H1 (cell line): ENCODE measurements at regions not wholly inside any gene's neighbourhood (a gene's known extent, or its start where the extent isn't known, plus 50 kb on each side); places are given as distances from the start of the nearest gene placed in this dataset.

Experiments
- CTCF ChIA-PET: fragments of 300-600 bp; sonication (Branson Sonifier 250); formaldehyde crosslinking; loops from one replicate; lab custom pipeline; 2021; ENCODE audit not compliant: partially characterized antibody; lab: Charles Lee
- POLR2A ChIA-PET: fragments of 300-600 bp; sonication (Branson Sonifier 250); formaldehyde crosslinking; loops from one replicate; lab custom pipeline; 2021; ENCODE audit warnings: inconsistent platforms; ENCODE audit not compliant: partially characterized antibody; lab: Charles Lee
- DNase-seq, 2 experiments: peaks; one replicate each; pipeline versions ENCODE4 v3.0.0 to v3.0.0-alpha.2; 2010 to 2022; ENCODE audit warnings: low spot score in 2 of 2, low read depth in 1 of 2, mixed read lengths in 1 of 2
- FAIRE-seq: peaks from 2 replicates; lab custom pipeline; 2011; peaks lifted over from hg19 to GRCh38; lab: Jason Lieb, UNC
- H2AFZ ChIP-seq: 2 replicates; pipeline ENCODE4 v1.8.1; 2012; ENCODE audit warnings: low read length, inconsistent platforms
- H2AK5ac ChIP-seq: 2 replicates; pipeline ENCODE4 v1.6.1; 2013; ENCODE audit warnings: low read depth, low read length
- H2BK120ac ChIP-seq: replicated peaks from 2 replicates; pipeline ENCODE3; 2013; ENCODE audit warnings: low read depth, low read length, inconsistent platforms
- H2BK12ac ChIP-seq: 2 replicates; pipeline ENCODE4 v1.6.1; 2013; ENCODE audit warnings: low read depth, low read length
- H2BK15ac ChIP-seq: 2 replicates; pipeline ENCODE4 v1.6.1; 2013; ENCODE audit warnings: low read length
- H2BK20ac ChIP-seq: 2 replicates; pipeline ENCODE4 v1.6.1; 2013; ENCODE audit warnings: low read length
- H2BK5ac ChIP-seq: 2 replicates; pipeline ENCODE4 v1.6.1; 2013; ENCODE audit warnings: low read depth, low read length
- H3K14ac ChIP-seq: 2 replicates; pipeline ENCODE4 v1.6.1; 2013; ENCODE audit warnings: inconsistent platforms; ENCODE audit not compliant: insufficient read length
- H3K18ac ChIP-seq: 2 replicates; pipeline ENCODE4 v1.6.1; 2013; ENCODE audit warnings: low read length; ENCODE audit errors: extremely low read depth
- H3K23ac ChIP-seq: 2 replicates; pipeline ENCODE4 v1.6.1; 2013; ENCODE audit warnings: inconsistent platforms; ENCODE audit not compliant: insufficient read length
- H3K23me2 ChIP-seq: 2 replicates; pipeline ENCODE4 v1.6.1; 2013; ENCODE audit warnings: low read depth, low read length
- H3K27ac ChIP-seq: 2 replicates; pipeline ENCODE4 v1.6.1; 2011; ENCODE audit warnings: low read depth, low read length, inconsistent platforms
- H3K27me3 ChIP-seq, 4 experiments: replicated peaks in 1 of 4; 1 replicate in 1 of 4; 2 replicates in 3 of 4; pipeline versions ENCODE4 v1.6.1 to v1.8.1; 2011 to 2013; ENCODE audit warnings: low read length in 3 of 4, mild to moderate bottlenecking in 3 of 4, inconsistent platforms in 2 of 4, mixed read lengths in 2 of 4, moderate library complexity in 1 of 4; ENCODE audit not compliant: control insufficient read depth in 3 of 4, insufficient read depth in 3 of 4; ENCODE audit errors: extremely low read depth in 1 of 4
- H3K36me3 ChIP-seq, 4 experiments: 2 replicates each; pipeline versions ENCODE4 v1.6.1 to v1.8.1; 2011 to 2013; ENCODE audit warnings: mild to moderate bottlenecking in 4 of 4, low read length in 3 of 4, moderate library complexity in 2 of 4, control low read depth in 1 of 4, inconsistent platforms in 1 of 4; ENCODE audit not compliant: insufficient read depth in 4 of 4, control insufficient read depth in 2 of 4
- H3K4ac ChIP-seq: replicated peaks from 2 replicates; pipeline ENCODE3; 2013; ENCODE audit warnings: low read length, low read depth, mixed read lengths, inconsistent platforms; ENCODE audit not compliant: insufficient read length
- H3K4me1 ChIP-seq, 4 experiments: replicated peaks in 1 of 4; 1 replicate in 1 of 4; 2 replicates in 3 of 4; pipeline versions ENCODE4 v1.6.1 to v1.8.1; 2011 to 2013; ENCODE audit warnings: low read length in 3 of 4, inconsistent platforms in 2 of 4, mixed read lengths in 1 of 4; ENCODE audit not compliant: insufficient read depth in 4 of 4, control insufficient read depth in 3 of 4
- H3K4me2 ChIP-seq, 2 experiments: 2 replicates each; pipeline versions ENCODE4 v1.6.1 to v1.8.1; 2011 to 2013; ENCODE audit warnings: low read depth in 2 of 2, low read length in 2 of 2, control low read depth in 1 of 2, inconsistent platforms in 1 of 2, mild to moderate bottlenecking in 1 of 2; ENCODE audit not compliant: insufficient read depth in 1 of 2
- H3K4me3 ChIP-seq, 4 experiments: fragments of 200-600, 300-600 bp in 1 of 4; sonication (generic), shearing (Covaris generic), sonication (Bioruptor Twin) in 1 of 4; 2 replicates each; pipeline versions ENCODE4 v1.5.1 to v1.8.1; 2011 to 2016; ENCODE audit warnings: low read length in 4 of 4, low read depth in 3 of 4, control low read depth in 2 of 4, inconsistent platforms in 2 of 4, mild to moderate bottlenecking in 2 of 4, mixed read lengths in 1 of 4, moderate library complexity in 1 of 4; ENCODE audit not compliant: insufficient read depth in 2 of 4; ENCODE audit errors: extremely low read depth in 1 of 4
- H3K56ac ChIP-seq: replicated peaks from 2 replicates; pipeline ENCODE3; 2013; ENCODE audit warnings: low read depth, mild to moderate bottlenecking, mixed read lengths, low read length, inconsistent platforms; ENCODE audit not compliant: insufficient read length
- H3K79me1 ChIP-seq: 2 replicates; pipeline ENCODE4 v1.6.1; 2013; ENCODE audit warnings: low read depth, low read length, control low read depth
- H3K79me2 ChIP-seq, 2 experiments: 2 replicates each; pipeline versions ENCODE4 v1.6.1 to v1.8.1; 2012 to 2013; ENCODE audit warnings: low read length in 2 of 2, mild to moderate bottlenecking in 2 of 2, inconsistent platforms in 1 of 2; ENCODE audit not compliant: insufficient read depth in 2 of 2, control insufficient read depth in 1 of 2
- H3K9ac ChIP-seq, 4 experiments: replicated peaks in 1 of 4; 1 replicate in 1 of 4; 2 replicates in 3 of 4; pipeline versions ENCODE4 v1.6.1 to v1.8.1; 2011 to 2013; ENCODE audit warnings: low read depth in 3 of 4, low read length in 3 of 4, control low read depth in 2 of 4, mild to moderate bottlenecking in 2 of 4, moderate library complexity in 2 of 4, inconsistent platforms in 1 of 4; ENCODE audit errors: extremely low read depth in 1 of 4
- H3K9me3 ChIP-seq, 2 experiments: 2 replicates each; pipeline versions ENCODE4 v1.6.1 to v1.8.1; 2012 to 2013; ENCODE audit warnings: mild to moderate bottlenecking in 2 of 2, moderate library complexity in 2 of 2, control low read depth in 1 of 2, inconsistent platforms in 1 of 2, low read depth in 1 of 2, low read length in 1 of 2, mixed read lengths in 1 of 2; ENCODE audit not compliant: insufficient read depth in 2 of 2
- H4K20me1 ChIP-seq, 2 experiments: replicated peaks in 1 of 2; 2 replicates each; pipeline versions ENCODE3 to v1.8.1; 2011 to 2013; ENCODE audit warnings: inconsistent platforms in 2 of 2, low read length in 2 of 2, mild to moderate bottlenecking in 1 of 2; ENCODE audit not compliant: insufficient read depth in 2 of 2, control insufficient read depth in 1 of 2
- H4K5ac ChIP-seq: 2 replicates; pipeline ENCODE4 v1.6.1; 2013; ENCODE audit warnings: low read length, low read depth, mixed read lengths, inconsistent platforms; ENCODE audit not compliant: insufficient read length
- H4K8ac ChIP-seq: 2 replicates; pipeline ENCODE4 v1.8.0; 2013; ENCODE audit warnings: mild to moderate bottlenecking, moderate library complexity, low read length, inconsistent platforms; ENCODE audit not compliant: insufficient read depth; ENCODE audit errors: extremely low read depth
- H4K91ac ChIP-seq: replicated peaks from 2 replicates; pipeline ENCODE3; 2013; ENCODE audit warnings: low read length, mixed read lengths, inconsistent platforms; ENCODE audit not compliant: insufficient read length
- ASH2L ChIP-seq: fragments of 200-600, 300-600 bp; sonication (generic); IDR thresholded peaks from one replicate; pipeline ENCODE4 v1.7.1; 2017; ENCODE audit warnings: low read length
- CEBPB ChIP-seq: IDR thresholded peaks from 2 replicates; pipeline ENCODE4 v1.6.1; 2012; ENCODE audit warnings: low read depth, low read length
- EGR1 ChIP-seq: IDR thresholded peaks from 2 replicates; pipeline ENCODE4 v1.6.1; 2011; ENCODE audit warnings: low read depth, low read length, borderline replicate concordance
- JUN ChIP-seq: IDR thresholded peaks from 2 replicates; pipeline ENCODE4 v1.6.1; 2011; ENCODE audit warnings: low read depth, mild to moderate bottlenecking, improper control_type of control experiment, low read length
- JUND ChIP-seq: IDR thresholded peaks from 2 replicates; pipeline ENCODE4 v1.6.1; 2011; ENCODE audit warnings: mild to moderate bottlenecking, improper control_type of control experiment, low read length
- KDM4A ChIP-seq: IDR thresholded peaks from one replicate; pipeline ENCODE4 v1.7.1; 2012; ENCODE audit warnings: low read depth, mild to moderate bottlenecking, moderate library complexity, low read length, inconsistent platforms; ENCODE audit not compliant: severe bottlenecking
- PHF8 ChIP-seq: fragments of 200-600 bp; sonication (generic); conservative IDR thresholded peaks from 2 replicates; pipeline ENCODE4 v1.7.1; 2012; ENCODE audit warnings: low read depth, mild to moderate bottlenecking, inconsistent platforms, low read length, moderate library complexity
- POLR2AphosphoS5 ChIP-seq: IDR thresholded peaks from 2 replicates; pipeline ENCODE4 v1.6.1; 2011; ENCODE audit warnings: low read depth, low read length
- SAP30 ChIP-seq: fragments of 300-600 bp; sonication (generic); IDR thresholded peaks from 2 replicates; pipeline ENCODE4 v1.7.1; 2012; ENCODE audit warnings: low read length, moderate library complexity, mild to moderate bottlenecking, inconsistent platforms; ENCODE audit not compliant: insufficient read depth, insufficient replicate concordance
- SP4 ChIP-seq: IDR thresholded peaks from 2 replicates; pipeline ENCODE4 v1.6.1; 2012; ENCODE audit warnings: low read length, inconsistent platforms
- TCF12 ChIP-seq: IDR thresholded peaks from 2 replicates; pipeline ENCODE4 v1.6.1; 2011; ENCODE audit warnings: low read depth, mild to moderate bottlenecking, low read length
- TEAD4 ChIP-seq: IDR thresholded peaks from 2 replicates; pipeline ENCODE4 v1.6.1; 2012; ENCODE audit warnings: low read depth, low read length, inconsistent platforms, mixed read lengths
- WGBS, 2 experiments: shearing (Covaris generic) in 1 of 2; methylation state at CpG; one replicate each; pipeline versions ENCODE4 v1.1.6 to v1.1.7; 2013 to 2015; ENCODE audit warnings: low lambda C conversion rate in 2 of 2, mixed read lengths in 2 of 2, inconsistent platforms in 1 of 2, low coverage in 1 of 2, missing lambda C conversion rate in 1 of 2; ENCODE audit not compliant: insufficient replicate concordance in 2 of 2, insufficient coverage in 1 of 2, insufficient read length in 1 of 2; ENCODE audit errors: extremely low coverage in 1 of 2, missing lambda C conversion rate in 1 of 2; 5-methylcytosine and 5-hydroxymethylcytosine counted together

DNA sequence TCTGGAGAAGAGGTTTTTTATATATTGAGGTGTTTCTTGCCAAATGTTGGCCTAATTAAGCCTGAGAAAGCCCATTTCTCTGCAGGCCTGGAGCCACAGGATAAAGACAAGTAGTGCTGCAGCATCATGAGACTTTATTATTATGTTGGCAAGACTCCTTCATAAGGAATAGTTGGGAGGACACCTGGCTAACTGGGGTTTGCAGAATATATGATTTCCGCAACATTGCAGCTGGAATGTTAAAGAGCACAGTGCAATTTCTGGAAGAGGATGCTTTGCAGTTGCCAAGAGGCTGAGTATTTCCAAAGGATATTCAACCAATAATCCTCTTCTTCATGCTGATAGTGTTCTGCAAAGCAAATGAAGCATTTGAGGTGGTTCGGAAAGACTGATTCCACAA is 1512.8 kb upstream of the LRRTM3 start:
- no peak overlapping the region for H4K5ac ChIP-seq
- ChIA-PET POLR2A (no interaction called here), CTCF (no interaction called here)
- no peak overlapping the region for H2AK5ac ChIP-seq
- H3K23me2 ChIP-seq: no peaks in the 10 kb centered on the region
- FAIRE-seq (no peak), DNase-seq (no peak)
- no peak overlapping the region for H3K27ac ChIP-seq
- H3K9ac ChIP-seq: no peak overlapping the region
- H3K79me1 ChIP-seq: no peaks in the 10 kb centered on the region
- no peak overlapping the region for H4K8ac ChIP-seq
- H3K9me3 ChIP-seq: peaks cover 0 to 7% of the 10 kb centered on the region in 2 experiments; a peak in 1 of 4 replicates
- H3K56ac ChIP-seq: no peak overlapping the region
- H2BK12ac ChIP-seq: no peak overlapping the region
- H2BK15ac ChIP-seq: no peak overlapping the region
- H2BK20ac ChIP-seq: no peak overlapping the region
- H3K27me3 ChIP-seq: no peaks in the 10 kb centered on the region
- H3K23ac ChIP-seq: no peak overlapping the region
- WGBS, 2 experiments: 93% methylated on average over 2 of the region's 2 CpGs; no CpG with 5 or more reads in 1 of the 2 experiments
- H2AFZ ChIP-seq: no peak overlapping the region
- no peak overlapping the region for H3K18ac ChIP-seq
- no peaks in the 10 kb centered on the region for H3K4me1 ChIP-seq
- no peak overlapping the region for H2BK5ac ChIP-seq
- TF ChIP-seq PHF8 (no peak), KDM4A (no peak), JUND (no peak), SAP30 (no peak), POLR2AphosphoS5 (no peak), TEAD4 (no peak), CEBPB (no peak), ASH2L (no peak), JUN (no peak), SP4 (no peak), TCF12 (no peak), EGR1 (no peak)
- H3K4ac ChIP-seq: no peak overlapping the region
- H4K91ac ChIP-seq: no peak overlapping the region
- H3K4me2 ChIP-seq: no peak overlapping the region
- no peak overlapping the region for H3K14ac ChIP-seq
- H3K79me2 ChIP-seq: no peaks in the 10 kb centered on the region
- H3K36me3 ChIP-seq: no peaks in the 10 kb centered on the region
- no peak overlapping the region for H2BK120ac ChIP-seq
- H4K20me1 ChIP-seq: no peaks in the 10 kb centered on the region
- no peak overlapping the region for H3K4me3 ChIP-seq
